ENCODE measurements at regions not wholly inside any gene's neighbourhood (a gene's known extent, or its start where the extent isn't known, plus 50 kb on each side); places are given as distances from the start of the nearest gene placed in this dataset.

DNA sequence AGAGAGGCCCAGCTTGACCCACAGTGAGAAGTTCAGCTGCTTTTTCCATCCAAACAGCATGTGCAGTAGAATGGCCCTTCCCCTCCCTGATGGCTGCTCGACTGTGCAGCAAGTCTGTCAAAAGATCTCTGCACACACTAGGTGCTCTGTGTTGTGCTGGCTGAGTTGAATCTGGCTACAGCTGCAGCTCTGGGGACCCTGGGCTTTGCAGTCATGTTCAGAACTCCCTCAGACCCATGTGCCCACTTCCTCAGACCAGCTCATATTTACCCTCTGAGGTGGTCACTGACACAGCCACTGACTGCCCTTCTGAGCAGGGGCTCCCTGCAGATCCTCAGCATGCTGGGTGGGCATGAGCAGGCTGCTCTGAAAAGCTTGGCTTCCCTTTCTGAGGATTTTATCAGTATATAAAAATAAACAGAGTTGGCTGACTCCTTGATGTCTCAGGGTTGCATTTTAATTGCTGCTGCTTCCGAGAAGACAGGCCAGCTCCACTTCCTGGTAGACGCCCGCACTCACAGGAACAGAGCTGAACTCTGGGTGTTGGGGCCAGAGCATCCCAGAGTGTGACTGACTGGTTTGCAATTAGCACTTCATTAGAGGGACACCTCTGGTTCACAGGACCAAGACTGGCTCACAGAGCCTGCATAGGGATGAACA lies 507.9 kb downstream of the RPS24 start:
- DNase-seq (ENCODE audit: low spot score) (no peak), ATAC-seq (no peak)
- intact Hi-C loops (cut with DNase I) = no loop called here

DNA sequence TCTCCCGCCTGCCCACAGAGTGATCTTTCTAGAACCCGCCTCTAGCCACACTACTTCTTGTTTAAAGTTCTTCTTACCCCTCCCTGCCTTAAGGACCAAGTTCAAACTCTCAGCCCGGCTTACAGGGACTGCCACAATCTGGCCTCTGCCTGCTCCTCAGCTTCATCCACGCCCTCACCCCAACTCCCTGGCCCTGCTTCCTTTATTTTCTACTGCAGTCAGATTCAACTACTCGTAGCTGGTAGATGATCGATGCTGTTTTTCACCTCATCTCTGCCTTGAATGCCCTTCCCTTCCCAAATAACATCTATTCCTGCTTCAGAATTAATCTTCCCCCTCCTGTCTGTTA lies 508.5 kb downstream of the RPS24 start:
- ATAC-seq (no peak), DNase-seq (ENCODE audit: low spot score) (no peak)
- intact Hi-C loops (cut with DNase I) = no loop called here

DNA sequence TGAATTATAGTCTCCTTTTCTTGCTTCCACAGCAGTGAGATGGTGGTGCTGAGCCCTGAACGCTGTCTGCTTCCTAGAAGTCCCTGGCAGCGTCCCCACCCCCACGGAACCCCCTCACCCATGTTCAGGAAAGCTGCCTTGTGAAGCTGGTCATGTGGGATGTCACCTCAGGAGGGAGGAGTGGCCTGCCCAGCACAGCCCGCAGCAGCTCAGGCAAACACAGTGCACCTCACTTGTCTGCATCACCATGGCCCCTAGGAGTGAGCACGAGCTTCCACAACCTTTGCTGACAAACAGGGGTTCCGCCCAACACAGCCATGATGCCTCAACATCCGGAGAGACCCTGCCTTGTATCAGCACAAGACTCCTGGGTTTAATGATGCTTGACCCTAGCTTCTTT lies 508.9 kb downstream of the RPS24 start:
- ATAC-seq (no peak), DNase-seq (ENCODE audit: low spot score) (no peak)
- intact Hi-C loops (cut with DNase I) = no loop called here

DNA sequence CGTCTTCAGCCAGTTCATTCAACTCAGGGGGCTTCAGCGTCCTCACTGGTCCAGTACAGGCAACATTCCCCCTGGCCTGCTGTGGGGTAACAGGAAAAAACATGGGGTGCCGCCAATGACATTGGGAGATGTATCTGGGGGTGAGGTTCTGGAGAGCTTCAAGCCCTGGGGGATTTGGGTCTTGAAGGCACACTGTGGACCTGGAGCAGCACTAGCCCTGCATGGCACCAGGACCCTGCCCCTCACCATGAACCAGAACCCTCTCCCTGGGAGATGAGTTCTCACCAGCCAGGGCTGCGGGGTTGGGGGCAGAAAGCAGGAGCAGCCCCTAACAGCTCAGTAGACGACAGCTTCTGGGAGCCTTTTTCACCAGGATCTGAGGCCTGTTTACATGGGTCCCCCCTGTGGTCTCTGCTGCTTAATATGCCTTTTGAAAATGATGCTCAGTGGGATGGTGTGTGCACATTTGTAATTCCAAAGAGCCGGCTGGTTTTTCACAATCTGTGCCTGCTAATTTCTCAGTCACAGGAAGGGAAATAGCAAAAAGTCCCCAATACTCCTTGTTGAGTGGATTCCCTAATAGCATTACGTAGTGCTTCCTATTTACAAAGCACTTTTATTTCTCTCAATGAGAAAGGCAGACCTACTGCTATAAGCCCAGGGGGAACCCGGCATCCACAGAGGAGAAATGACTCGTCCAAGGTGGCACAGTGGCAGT lies 509.5 kb downstream of the RPS24 start:
- intact Hi-C loops (cut with DNase I) = no loop called here
- ATAC-seq (peak; percentile 51), DNase-seq (ENCODE audit: low spot score) (no peak)

DNA sequence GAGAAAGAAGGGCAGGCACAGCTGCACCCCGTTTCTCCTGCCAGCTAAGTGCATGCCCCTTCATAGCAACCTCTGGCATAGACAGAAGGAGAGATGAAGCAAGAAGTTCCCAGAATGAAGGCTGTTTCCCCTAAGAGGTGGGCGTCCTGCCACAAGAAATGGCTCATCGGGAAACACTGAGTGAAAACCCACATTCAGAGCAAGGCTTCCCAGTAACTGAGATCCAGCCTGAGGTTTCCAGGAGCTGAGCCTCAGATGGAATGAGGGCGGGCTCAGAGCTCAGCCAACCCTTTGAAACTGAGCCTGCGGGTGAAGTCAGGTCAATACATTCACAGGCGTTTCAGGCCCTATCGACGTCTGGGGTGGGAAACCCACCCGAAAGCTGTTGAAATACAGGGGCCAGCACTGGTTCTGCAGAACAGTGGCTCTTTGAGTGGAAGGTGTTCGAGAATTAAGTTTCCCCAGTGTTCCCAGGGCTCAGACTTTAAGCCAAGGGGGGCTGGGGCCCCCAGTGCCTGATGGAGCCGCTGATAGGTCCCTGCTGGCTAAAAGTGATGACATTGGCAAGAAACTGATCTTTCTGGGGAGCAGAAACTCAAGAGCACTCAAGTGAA lies 510.2 kb downstream of the RPS24 start:
- peak; percentile 95 for ATAC-seq
- intact Hi-C loops (cut with DNase I) = no loop called here
- DNase-seq (ENCODE audit: low spot score) = peak; percentile 82

DNA sequence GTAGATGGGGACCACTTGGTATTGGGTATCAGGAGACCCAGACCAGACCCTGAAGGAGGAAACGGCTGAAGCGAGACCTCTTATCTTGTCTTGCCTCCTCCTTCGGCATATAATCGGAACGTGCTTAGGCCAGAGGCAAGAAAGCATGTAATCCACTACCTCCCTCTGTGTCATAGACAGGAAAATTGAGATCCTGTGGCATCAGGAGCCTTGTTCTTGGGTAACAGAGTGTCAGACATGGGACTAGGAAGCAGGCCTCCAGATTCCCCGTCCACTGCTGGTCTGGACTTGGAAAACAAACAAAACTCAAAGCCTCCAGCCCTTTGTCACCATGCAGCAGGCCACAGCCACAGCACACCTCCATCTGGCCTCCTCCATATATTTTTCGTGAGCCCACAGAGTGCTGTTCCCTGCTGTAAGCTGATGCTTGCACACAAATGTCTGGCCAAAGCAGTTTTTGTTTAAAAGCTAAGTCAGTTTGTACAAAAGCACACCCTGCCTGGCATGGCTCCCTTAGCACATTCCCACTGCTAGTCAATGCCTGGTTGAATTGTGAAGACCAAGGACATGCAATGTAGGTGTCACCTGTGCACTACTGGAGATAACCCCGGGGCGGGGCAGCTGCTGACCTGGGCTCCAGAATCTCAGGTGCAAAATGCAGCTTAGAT lies 510.9 kb downstream of the RPS24 start:
- ATAC-seq (peak; percentile 26), DNase-seq (ENCODE audit: low spot score) (no peak)
- intact Hi-C loops (cut with DNase I) = no loop called here

DNA sequence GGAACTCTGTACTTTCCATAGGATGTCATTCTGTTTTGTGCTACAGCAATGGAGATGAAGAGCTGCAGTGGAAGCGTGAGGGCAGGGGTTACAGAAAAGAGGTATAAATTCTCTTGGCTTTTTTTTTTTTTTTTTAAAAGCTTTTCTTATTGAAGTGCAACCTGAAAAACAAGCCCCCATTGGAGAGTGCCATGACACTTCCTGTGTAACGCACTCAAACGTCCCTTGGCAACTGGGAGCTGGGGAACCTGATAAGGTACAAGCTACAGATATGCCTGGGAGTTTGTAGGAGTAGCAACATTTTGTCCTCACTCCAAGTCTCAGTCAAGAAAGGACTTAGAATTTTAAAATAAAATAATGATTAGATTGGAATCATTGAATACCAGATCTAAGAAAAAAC lies 512.1 kb downstream of the RPS24 start:
- ATAC-seq (no peak), DNase-seq (ENCODE audit: low spot score) (no peak)
- intact Hi-C loops (cut with DNase I) = no loop called here

DNA sequence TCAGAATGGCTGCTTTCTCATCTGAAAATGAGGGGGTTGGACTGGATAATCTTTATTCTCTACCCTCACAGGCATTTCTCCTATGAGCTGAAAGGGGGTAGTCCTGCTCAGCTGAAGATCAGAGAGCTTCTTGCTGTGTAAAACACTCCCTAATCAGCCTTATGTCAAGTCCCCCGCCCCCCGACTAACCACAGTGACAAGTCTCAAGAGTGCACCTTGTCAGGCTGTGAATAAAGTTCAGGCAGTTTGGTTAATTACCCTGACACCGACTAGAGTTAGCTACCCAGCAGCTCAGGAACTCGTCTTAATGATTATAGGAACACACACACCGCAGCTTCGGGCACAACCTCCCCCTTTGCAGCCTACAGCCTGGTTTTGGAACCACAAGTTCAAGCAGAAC lies 513.7 kb downstream of the RPS24 start:
- intact Hi-C loops (cut with DNase I) = no loop called here
- no peak for ATAC-seq
- DNase-seq (ENCODE audit: low spot score) = no peak

DNA sequence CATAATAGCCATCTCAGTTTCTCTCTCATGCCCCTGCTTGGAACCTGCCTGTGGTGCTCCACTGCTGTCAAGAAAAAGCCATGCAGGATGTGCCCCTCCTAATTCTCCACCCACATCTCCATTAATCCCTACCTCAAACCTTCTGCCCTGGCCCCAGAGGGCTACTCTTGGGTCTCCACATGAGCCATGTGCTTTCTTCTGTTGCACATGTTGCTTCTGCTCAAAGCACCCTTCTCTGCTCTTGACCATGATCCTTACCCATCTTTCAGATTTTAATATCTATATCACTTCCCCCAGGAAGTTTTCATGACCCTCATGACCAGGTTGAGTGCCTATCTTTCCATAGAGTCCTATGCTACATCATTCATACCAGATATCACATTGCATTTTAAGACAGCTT lies 514.2 kb downstream of the RPS24 start:
- intact Hi-C loops (cut with DNase I) = no loop called here
- DNase-seq (ENCODE audit: low spot score) = no peak
- no peak for ATAC-seq

DNA sequence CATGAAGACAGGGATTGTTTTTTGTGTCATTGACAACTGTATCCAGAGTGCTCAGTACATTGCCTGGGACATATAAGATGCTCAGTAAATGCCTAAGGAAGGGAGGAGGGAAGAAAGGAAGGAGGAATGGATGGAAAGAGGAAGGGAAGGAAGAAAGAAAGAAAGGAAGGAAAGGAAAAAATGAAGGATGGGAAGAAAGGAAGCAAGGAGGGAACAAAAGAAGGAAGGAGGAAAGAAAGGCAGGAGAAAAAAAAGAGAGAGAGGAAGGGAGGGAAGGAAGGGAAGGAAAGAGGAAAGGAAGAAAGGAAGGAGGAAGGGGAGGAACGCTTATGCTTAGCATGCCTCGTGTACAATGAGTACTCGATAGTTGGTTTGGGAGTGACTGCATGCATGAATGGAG lies 514.7 kb downstream of the RPS24 start:
- intact Hi-C loops (cut with DNase I) = no loop called here
- ATAC-seq = no peak
- no peak for DNase-seq (ENCODE audit: low spot score)

DNA sequence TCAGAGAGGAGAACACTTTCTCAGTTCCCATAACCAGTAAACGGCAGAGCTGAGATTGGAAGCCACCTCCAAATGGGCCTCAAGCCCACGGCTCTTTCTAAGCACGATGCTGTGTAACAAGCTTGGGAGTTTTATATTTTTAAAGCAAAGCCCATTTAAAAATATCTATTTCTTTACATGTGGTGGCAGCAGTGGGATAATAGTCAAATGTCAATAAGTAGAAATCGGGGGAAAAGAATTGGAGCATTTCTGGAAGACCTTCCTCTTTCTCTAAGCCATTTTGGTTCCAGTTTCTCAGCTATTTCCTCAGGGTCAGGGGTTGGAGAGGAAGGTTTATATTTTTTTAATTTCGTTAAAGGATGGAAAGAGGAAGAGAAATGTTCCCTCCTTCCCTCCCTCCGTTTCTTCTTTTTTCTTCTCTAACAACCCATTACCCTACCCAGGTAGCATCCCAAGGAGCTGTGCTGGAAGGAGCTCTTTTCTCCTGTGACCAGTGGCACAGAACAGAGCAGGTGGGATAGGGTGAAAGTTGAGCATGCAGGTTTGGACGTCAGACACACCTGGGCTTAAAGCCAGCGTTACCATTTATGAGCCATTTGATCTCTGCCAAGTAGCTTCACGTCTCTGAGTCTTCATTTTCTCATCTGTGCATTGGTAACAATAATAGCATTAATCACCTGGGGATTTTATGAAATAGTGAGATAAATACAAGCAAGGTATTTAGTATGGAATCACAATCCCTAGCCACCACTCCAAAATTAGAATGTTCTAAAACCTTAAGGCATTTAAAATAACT lies 515.7 kb downstream of the RPS24 start:
- ATAC-seq = no peak
- DNase-seq (ENCODE audit: low spot score) = no peak
- intact Hi-C loops (cut with DNase I) = no loop called here

DNA sequence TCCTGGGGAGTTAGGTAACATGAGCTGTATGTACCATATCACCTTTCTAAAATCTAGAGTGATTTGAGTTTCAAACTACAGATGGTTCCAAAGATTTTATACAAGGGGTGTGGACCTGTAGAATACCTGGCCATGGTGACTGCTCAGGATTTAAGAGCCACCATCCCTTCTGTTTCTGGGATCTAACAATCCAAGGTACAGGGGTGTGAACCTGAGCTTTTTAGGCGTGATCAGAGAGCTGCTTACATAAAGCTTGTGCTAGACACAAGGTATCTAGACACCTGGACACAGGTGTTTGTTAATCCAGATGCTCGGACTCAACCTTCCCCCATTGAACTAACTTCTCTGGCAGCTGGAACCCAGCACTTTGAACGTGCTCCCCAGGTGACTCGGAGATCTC lies 516.4 kb downstream of the RPS24 start:
- ATAC-seq (no peak), DNase-seq (ENCODE audit: low spot score) (no peak)
- intact Hi-C loops (cut with DNase I) = no loop called here

DNA sequence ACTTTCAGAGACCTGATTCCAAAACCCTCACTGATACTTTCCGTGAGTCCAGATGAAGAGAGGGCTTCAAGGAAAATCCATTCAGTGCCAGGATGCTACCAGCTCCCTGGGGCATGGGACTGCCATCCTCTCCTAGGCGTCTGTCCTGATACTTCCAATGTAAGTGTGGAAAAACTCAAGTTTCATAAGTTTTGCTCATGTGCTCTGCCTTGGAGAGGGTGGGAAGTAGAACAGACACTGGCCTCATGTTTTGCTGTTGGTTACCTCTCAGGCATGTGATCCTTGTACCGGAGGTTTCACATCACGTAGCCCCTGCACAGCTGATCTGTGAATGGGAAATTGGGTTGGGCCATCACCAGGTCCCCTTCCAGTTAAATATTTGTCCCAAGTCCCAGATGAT lies 517.1 kb downstream of the RPS24 start:
- intact Hi-C loops (cut with DNase I) = no loop called here
- no peak for ATAC-seq
- DNase-seq (ENCODE audit: low spot score) = no peak

DNA sequence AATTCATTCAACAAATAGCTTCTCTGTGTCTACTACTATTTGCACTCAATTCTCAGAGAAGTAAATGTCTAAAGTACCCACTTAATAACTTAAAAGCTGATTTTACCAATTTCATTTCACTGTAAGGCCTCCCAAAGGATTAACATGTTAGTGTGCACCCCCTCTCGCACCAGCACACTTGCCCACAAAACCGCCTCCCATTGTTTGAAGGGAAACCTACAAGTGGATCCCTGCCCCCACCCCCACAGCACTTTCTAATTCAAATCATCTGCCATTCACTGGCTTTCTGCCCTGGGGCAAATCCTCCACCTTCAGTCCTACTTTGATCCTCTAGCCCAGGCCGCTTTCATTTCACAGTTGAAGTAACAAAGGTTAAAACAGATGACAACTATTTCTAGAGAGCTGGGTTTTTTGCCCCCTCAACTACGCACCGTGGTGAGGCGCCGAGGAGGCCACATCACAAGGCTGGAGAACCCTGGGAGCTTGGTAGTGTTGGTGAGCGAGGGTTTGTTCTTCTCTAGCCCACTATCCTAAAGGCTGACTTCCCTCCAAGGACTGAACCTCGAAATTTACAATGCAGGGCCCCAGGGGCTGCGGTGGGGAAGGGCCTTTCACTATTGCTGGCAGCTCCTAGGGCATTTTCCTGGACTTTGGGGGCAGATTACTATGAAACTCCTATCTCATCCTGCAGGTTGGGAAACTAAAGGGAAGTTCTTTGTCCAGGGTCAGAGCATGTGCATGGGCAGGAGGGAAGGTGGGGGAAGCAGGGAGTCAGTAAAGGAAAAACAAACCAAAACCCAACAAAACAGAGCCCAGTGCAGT lies 517.4 kb upstream of the ZMIZ1 start:
- ATAC-seq = no peak
- intact Hi-C loops (cut with DNase I) = no loop called here
- no peak for DNase-seq (ENCODE audit: low spot score)

DNA sequence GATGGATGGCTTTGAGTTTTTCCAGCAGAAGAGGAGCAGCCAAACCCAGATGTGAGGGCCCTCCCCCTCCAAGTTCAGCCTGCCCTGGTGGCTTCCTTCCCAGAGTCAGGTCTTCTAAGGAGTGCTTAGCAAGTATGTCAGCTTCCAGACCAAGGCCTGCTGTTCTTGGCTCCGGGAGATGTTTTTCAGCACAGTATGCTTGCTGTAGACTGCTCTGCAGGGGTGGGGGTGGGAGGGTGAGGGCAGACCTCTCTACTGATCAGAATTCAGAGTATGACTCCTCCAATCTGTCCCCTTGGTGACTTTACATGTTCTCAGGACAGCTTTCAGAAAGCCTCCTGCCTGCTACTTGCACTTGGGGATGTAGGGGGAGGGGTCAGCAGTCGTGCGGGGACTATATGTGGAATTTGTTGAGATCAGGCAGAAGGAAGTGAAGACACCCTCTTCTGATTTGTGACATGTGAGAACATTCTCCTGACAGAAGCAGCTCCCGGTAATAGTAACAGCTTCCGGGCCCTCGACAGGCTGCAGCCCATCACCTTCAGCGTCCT lies 516.4 kb upstream of the ZMIZ1 start:
- intact Hi-C loops (cut with DNase I) = no loop called here
- ATAC-seq (peak; percentile 94), DNase-seq (ENCODE audit: low spot score) (peak; percentile 81)

DNA sequence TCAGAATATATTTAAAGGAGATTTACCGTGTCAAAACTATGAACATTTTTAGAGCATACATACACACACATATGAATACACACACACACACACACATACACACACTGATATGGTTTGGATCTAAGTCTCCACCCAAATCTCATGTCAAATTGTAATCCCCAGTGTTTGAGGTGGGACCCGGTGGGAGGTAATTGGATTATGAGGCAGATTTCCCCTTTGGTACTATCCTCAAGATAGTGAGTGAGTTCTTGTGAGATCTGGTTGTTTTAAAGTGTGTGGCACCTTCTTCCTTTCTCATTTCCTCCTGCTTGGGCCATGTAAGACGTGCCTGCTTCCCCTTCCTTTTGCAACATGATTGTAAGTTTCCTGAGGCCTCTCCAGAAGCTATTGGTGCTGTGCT lies 515.0 kb upstream of the ZMIZ1 start:
- no peak for DNase-seq (ENCODE audit: low spot score)
- intact Hi-C loops (cut with DNase I) = no loop called here
- no peak for ATAC-seq

DNA sequence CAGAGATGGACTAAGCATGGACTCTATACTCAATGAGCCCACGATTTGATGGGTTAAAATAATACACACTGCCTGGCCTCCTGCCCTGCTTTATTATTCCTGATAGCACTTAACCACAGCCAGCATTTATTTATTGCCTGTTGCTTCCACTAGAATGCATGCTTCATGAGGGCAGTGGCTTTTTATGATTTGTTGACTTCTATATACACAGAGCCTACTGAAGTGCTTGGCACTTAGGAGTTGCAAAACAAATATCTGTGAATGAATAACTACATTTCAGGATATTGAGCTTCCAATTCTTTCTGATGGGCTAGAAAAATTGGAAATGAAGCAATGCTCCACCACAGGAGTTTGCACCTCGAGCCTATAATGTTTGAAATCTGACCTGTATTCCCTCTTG lies 513.6 kb upstream of the ZMIZ1 start:
- intact Hi-C loops (cut with DNase I) = no loop called here
- ATAC-seq (no peak), DNase-seq (ENCODE audit: low spot score) (no peak)

DNA sequence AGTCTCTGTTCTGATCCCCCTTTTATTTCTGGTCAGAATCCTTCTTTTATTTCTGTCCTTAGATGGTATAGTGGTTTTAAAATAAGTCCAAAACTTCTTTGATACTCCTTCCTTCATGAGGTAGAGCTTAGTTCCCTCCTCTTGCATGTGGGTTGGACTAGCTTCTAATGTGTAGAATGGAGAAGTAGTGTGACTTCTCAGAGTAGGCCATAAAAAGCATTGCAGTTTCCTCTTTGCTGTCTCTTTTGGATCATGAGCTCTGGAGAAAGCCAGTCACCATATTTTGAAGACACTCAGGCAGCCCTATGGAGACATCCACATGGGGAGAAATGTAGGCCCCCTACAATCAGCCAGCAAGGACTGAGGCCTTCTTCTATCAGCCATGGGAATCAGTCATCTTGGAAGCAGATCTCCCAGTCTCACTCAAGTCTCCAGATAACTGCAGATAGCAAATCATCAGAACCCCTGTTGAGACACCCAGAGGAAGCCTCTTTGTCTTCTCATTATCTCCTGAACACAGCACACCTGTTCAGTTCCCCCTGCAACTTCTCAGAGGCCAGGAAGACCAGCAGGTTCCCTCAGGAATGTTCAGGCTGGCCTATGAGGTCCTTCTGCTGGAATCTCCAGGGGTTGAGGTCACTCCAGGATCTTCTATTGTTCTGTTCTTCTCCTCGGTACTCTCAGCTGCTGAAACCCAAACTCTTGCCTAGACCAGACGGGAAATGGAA lies 511.9 kb upstream of the ZMIZ1 start:
- intact Hi-C loops (cut with DNase I) = no loop called here
- ATAC-seq (no peak), DNase-seq (ENCODE audit: low spot score) (no peak)

All from sciatic nerve (tissue), 2 donors.